C4-2B (cell line): ENCODE measurements at regions not wholly inside any gene's neighbourhood (a gene's known extent, or its start where the extent isn't known, plus 50 kb on each side); places are given as distances from the start of the nearest gene placed in this dataset.
A peak's percentile ranks its signal among the peaks of the same experiment; 100 is the strongest.

Source experiments
- H3K27ac ChIP-seq: fragments of 450-650 bp; 2 replicates; pipeline ENCODE4 v1.5.1; 2017
- ZFX ChIP-seq: fragments of 450-650 bp; IDR thresholded peaks from 2 replicates; pipeline ENCODE4 v1.6.1; 2017
- TF ChIP-seq, protein P1 (sequence below): fragments of 450-650 bp; conservative IDR thresholded peaks from 2 replicates; pipeline ENCODE4 v1.5.1; 2017; ENCODE audit warnings: mild to moderate bottlenecking

DNA sequence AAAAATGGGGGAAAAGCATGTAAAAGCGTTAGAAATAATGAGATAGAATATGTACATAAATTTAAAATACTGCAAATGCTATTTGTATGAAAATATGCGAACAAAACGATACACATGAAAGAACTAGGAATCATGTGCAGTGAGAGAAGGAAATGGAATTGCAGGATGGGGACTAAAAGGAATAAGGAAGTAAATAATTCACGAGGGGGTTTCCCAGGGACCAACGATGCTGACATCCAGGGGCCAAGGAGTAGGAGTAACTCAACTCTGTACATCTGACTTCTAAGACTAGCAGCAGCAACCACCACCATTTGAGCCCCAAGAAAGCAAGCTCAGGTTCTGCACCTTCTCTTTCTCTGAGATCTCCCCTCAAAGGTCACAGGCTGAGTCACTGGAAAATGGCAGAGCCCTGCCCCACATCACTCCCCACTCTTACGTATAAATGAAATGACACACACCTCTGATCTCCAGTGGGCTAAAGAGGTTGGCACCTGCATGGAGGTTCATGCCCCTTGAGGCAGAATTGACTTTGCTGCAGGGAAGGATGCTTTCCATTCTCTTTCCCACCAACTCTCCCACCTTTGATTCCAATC, 100.0 kb upstream of the DLG1 start:
- TF ChIP-seq ZFX, result no peak
- TF ChIP-seq, protein P1, sequence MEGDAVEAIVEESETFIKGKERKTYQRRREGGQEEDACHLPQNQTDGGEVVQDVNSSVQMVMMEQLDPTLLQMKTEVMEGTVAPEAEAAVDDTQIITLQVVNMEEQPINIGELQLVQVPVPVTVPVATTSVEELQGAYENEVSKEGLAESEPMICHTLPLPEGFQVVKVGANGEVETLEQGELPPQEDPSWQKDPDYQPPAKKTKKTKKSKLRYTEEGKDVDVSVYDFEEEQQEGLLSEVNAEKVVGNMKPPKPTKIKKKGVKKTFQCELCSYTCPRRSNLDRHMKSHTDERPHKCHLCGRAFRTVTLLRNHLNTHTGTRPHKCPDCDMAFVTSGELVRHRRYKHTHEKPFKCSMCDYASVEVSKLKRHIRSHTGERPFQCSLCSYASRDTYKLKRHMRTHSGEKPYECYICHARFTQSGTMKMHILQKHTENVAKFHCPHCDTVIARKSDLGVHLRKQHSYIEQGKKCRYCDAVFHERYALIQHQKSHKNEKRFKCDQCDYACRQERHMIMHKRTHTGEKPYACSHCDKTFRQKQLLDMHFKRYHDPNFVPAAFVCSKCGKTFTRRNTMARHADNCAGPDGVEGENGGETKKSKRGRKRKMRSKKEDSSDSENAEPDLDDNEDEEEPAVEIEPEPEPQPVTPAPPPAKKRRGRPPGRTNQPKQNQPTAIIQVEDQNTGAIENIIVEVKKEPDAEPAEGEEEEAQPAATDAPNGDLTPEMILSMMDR, result no peak
- H3K27ac ChIP-seq, result no peak overlapping the region

DNA sequence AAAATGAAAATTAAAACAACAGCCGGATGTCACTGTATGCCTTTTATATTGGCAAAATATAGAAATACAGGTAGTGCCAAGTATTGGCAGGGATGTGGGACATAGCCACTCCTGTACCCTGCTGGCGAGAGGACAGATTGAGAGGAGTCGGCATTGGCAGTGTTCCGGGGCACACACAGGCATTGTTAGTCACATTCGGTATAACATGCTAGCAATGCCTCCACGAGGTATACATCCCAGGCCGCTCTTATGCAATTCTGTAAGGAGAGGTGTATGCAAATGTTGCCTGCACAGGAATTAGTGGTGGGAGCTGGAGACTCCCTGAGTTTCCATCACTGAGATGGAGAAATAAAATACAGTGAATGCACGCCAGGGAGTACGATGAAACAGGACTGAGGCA, 99.4 kb upstream of the DLG1 start:
- no peak for TF ChIP-seq ZFX
- TF ChIP-seq, protein P1, result no peak
- H3K27ac ChIP-seq, result no peak overlapping the region

DNA sequence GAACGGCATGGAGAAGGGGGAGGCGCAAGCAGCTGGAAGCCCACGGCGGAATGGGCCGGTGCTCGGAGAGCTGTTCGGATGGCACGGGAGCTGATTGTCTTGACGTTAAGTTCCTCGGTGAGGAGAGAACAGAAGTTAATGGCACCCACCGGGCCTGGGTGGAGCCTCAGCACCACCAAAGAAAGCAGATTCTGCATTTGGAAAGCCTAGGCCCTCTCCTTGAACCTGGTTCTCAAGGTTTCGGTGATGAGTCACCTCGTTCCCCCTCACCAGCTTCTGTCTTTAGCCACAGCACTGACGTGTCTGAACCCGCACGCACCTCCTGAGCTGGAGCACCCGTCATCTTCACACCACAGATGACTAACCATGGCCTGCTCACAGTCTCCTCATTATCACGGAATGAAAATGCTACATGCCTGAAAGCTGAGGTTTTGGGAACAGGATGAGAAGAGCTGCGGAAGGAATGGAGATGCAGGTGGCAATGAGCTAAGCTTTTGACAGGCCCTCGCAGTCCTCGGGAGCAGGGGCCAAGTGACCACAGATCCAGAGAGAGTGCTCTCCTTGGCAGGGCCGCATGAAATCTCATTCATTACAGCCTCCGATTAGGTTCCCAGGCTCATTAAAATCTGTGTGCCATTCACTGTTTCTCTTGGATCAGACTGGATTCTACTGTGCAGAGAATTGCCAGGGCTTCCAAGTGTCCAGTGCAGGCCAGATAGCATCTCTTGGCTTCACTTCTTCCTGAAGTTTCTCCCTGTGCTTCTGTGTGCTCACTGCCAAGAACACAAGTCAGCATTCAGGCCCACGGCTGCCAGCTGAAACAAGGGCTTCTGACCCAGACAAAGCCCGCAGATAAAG, 96.3 kb upstream of the DLG1 start:
- TF ChIP-seq ZFX, result no peak
- TF ChIP-seq, protein P1, result no peak
- peak overlapping the region; percentile 54 for H3K27ac ChIP-seq

DNA sequence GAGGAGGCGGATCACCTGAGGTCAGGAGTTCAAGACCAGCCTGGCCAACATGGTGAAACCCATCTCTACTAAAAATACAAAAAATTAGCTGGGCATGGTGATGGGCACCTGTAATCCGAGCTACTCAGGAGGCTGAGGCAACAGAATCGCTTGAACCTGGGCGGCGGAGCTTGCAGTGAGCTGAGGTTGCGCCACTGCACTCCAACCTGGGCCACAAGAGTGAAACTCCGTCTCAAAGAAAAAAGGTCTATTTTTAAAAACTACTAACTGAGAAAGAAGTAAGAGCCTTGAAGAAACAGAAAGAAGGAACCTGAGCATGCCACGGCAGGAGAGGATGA, 95.7 kb upstream of the DLG1 start:
- peak overlapping the region; percentile 54 for H3K27ac ChIP-seq

DNA sequence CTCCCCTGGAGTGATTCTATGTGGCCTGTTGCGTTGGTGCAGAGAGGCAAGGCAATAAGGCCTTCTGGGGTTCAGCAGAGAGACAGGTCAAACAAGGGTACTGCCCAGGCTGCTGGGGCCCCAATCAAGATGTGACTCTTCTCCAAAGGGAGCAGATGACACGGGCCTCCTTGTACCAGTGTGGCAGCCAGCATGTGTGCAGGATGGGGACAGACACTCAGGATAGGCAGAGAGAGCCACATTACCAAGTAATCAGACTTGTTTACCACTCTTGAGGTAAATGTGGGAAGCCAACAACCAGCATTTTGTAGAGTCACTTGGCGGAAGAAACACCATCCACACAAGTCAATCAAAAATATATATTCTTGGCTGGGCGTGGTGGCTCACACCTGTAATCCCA, 95.3 kb upstream of the DLG1 start:
- no peak overlapping the region for H3K27ac ChIP-seq
- no peak for TF ChIP-seq ZFX
- TF ChIP-seq, protein P1, result no peak

DNA sequence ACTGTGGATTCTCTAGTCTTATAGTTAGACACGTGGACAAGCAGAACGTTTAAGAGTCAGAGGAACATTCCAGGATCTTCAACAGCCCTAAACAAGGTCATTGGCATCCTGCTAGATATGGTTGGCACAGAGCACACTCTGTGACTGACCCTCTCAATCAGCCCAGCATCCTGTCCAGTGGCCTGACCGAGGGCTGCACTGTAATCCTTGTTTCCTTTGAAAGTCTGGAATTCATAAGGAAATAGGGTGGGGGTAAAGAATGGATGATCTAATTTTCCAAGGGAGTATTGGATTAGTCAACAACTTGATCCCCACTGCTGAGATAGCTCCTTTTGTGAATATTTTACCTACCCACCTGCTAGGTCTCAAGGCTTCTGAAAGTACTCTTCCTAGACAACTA, 94.5 kb upstream of the DLG1 start:
- TF ChIP-seq ZFX, result no peak
- TF ChIP-seq, protein P1, result no peak
- H3K27ac ChIP-seq, result no peak overlapping the region

DNA sequence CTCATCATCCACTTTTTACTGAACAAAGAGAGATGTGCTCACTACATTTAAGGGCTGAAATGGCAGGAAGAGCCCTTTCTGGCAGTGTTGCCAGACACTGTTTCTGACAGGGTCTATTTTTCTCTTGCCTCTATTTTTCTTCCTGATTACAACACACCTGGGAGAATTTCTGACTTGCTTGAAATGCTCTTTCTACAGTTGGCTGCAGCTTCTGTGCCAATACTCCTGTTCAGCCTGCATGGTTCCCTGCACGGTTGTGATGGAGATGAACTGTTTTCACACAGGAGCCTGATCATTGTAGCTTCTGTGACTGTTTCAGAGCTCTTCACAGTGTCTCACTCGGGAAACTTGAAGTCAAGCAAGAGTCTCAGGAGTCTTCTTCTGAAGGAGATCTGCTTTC, 83.0 kb upstream of the DLG1 start:
- no peak for TF ChIP-seq ZFX
- TF ChIP-seq, protein P1, result no peak
- H3K27ac ChIP-seq, result no peak overlapping the region

DNA sequence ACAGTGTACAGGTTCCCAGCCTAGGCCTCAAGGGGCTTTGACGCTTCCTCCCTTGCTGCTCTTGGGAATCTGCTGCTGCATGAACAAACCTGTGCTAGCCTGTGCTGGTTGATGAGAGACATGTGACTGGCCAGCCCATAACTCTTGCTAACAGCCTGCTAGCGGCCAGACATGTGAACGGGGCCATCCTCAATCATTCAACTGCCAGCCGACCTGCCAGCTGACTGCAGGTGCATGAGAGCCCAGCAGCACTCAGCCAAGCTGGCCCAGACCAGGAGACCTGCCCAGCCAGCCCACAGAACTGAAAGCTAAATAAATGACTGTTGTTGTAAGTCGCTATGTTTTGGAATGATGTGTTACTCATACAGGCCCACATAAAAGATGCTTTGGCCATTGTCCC, 82.4 kb upstream of the DLG1 start:
- no peak overlapping the region for H3K27ac ChIP-seq
- TF ChIP-seq, protein P1, result no peak
- no peak for TF ChIP-seq ZFX
